SJCRH30 (cell line): ENCODE measurements at regions not wholly inside any gene's neighbourhood (a gene's known extent, or its start where the extent isn't known, plus 50 kb on each side); places are given as distances from the start of the nearest gene placed in this dataset.

Experiments
- DNase-seq, 2 experiments: peaks; one replicate each; pipeline ENCODE4 v3.0.0-alpha.2; 2015 to 2020
- H3K27ac ChIP-seq: fragments of 250-450 bp; sonication (Bioruptor Pico); 2 replicates; pipeline ENCODE4 v1.5.1; 2020; ENCODE audit warnings: mild to moderate bottlenecking, moderate library complexity
- H3K27me3 ChIP-seq: fragments of 250-450 bp; sonication (Bioruptor Pico); 2 replicates; pipeline ENCODE4 v1.5.1; 2020; ENCODE audit warnings: mild to moderate bottlenecking, moderate library complexity
- H3K36me3 ChIP-seq: fragments of 250-450 bp; sonication (Bioruptor Pico); 2 replicates; pipeline ENCODE4 v1.5.1; 2020; ENCODE audit warnings: mild to moderate bottlenecking, moderate library complexity
- H3K4me1 ChIP-seq: fragments of 250-450 bp; sonication (Bioruptor Pico); 2 replicates; pipeline ENCODE4 v1.5.1; 2020; ENCODE audit warnings: mild to moderate bottlenecking, moderate library complexity
- H3K4me3 ChIP-seq: fragments of 250-450 bp; sonication (Bioruptor Pico); 2 replicates; pipeline ENCODE4 v1.5.1; 2020; ENCODE audit warnings: mild to moderate bottlenecking, moderate library complexity
- H3K9me3 ChIP-seq: fragments of 250-450 bp; sonication (Bioruptor Pico); replicated peaks from 2 replicates; pipeline ENCODE4 v1.5.1; 2020; ENCODE audit warnings: mild to moderate bottlenecking, moderate library complexity

GRCh38 chr6:90403489-90404381 is 107.1 kb upstream of the BACH2 start:
- Histone ChIP-seq H3K36me3 (no peaks in the 10 kb centered on the region), H3K4me1 (peaks cover 25% of the 10 kb centered on the region), H3K27me3 (no peaks in the 10 kb centered on the region), H3K9me3 (no peaks in the 10 kb centered on the region), H3K27ac (peak overlapping the region; percentile 77), H3K4me3 (peak overlapping the region; percentile 33)
- peak; percentile 84 to 90 for DNase-seq

GRCh38 chr6:90402831-90403192 is 106.2 kb upstream of the BACH2 start:
- Histone ChIP-seq H3K4me3 (no peak overlapping the region), H3K9me3 (no peaks in the 10 kb centered on the region), H3K36me3 (no peaks in the 10 kb centered on the region), H3K4me1 (peaks cover 25% of the 10 kb centered on the region), H3K27ac (no peak overlapping the region; the same call in 1 of the 2 replicates), H3K27me3 (no peaks in the 10 kb centered on the region)
- DNase-seq: no peak

- Histone ChIP-seq H3K27ac (no peak overlapping the region), H3K27me3 (no peaks in the 10 kb centered on the region; the same call in 1 of the 2 replicates), H3K9me3 (no peaks in the 10 kb centered on the region), H3K36me3 (no peaks in the 10 kb centered on the region), H3K4me3 (no peak overlapping the region), H3K4me1 (peaks cover 25% of the 10 kb centered on the region)
- DNase-seq: no peak
Observed at GRCh38 chr6:90401933-90402830, 105.5 kb upstream of the BACH2 start.

GRCh38 chr6:90399970-90400369 is 103.3 kb upstream of the BACH2 start:
- H3K27me3 ChIP-seq: no peaks in the 10 kb centered on the region; the same call in 1 of the 2 replicates
- H3K4me3 ChIP-seq: no peak overlapping the region
- H3K27ac ChIP-seq: no peak overlapping the region
- DNase-seq: no peak
- H3K36me3 ChIP-seq: no peaks in the 10 kb centered on the region
- H3K9me3 ChIP-seq: no peaks in the 10 kb centered on the region
- H3K4me1 ChIP-seq: peaks cover 25% of the 10 kb centered on the region

- Histone ChIP-seq H3K9me3 (no peaks in the 10 kb centered on the region), H3K36me3 (no peaks in the 10 kb centered on the region), H3K4me1 (peaks cover 9% of the 10 kb centered on the region), H3K27ac (no peak overlapping the region), H3K27me3 (no peaks in the 10 kb centered on the region; the same call in 1 of the 2 replicates), H3K4me3 (no peak overlapping the region)
- DNase-seq: no peak
Observed at GRCh38 chr6:90397929-90398674, 101.5 kb upstream of the BACH2 start.

- no peaks in the 10 kb centered on the region for H3K9me3 ChIP-seq
Observed at GRCh38 chr6:90397047-90397446, 100.4 kb upstream of the BACH2 start.

GRCh38 chr6:90393232-90393884 is 96.7 kb upstream of the BACH2 start:
- H3K27me3 ChIP-seq: no peaks in the 10 kb centered on the region; the same call in 1 of the 2 replicates
- H3K4me1 ChIP-seq: no peaks in the 10 kb centered on the region
- no peaks in the 10 kb centered on the region for H3K9me3 ChIP-seq
- H3K4me3 ChIP-seq: no peak overlapping the region
- H3K27ac ChIP-seq: no peak overlapping the region
- peak; percentile 56 to 79 for DNase-seq
- no peaks in the 10 kb centered on the region for H3K36me3 ChIP-seq

More at GRCh38 chr6:90397047-90397446, 100.4 kb upstream of the BACH2 start:
- H3K36me3 ChIP-seq: no peaks in the 10 kb centered on the region
- H3K27ac ChIP-seq: no peak overlapping the region
- H3K4me3 ChIP-seq: no peak overlapping the region
- peaks cover under 1% of the 10 kb centered on the region; the same call in 1 of the 2 replicates for H3K4me1 ChIP-seq
- no peaks in the 10 kb centered on the region; the same call in 1 of the 2 replicates for H3K27me3 ChIP-seq
- DNase-seq: no peak

GRCh38 chr6:90390379-90390778 is 93.7 kb upstream of the BACH2 start:
- H3K9me3 ChIP-seq: no peaks in the 10 kb centered on the region
- no peak overlapping the region for H3K27ac ChIP-seq
- H3K4me3 ChIP-seq: no peak overlapping the region
- no peak for DNase-seq
- H3K4me1 ChIP-seq: no peaks in the 10 kb centered on the region
- H3K27me3 ChIP-seq: no peaks in the 10 kb centered on the region
- no peaks in the 10 kb centered on the region for H3K36me3 ChIP-seq

GRCh38 chr6:90388395-90388794 is 91.8 kb upstream of the BACH2 start:
- H3K4me3 ChIP-seq: no peak overlapping the region
- no peaks in the 10 kb centered on the region for H3K27me3 ChIP-seq
- H3K9me3 ChIP-seq: no peaks in the 10 kb centered on the region
- H3K36me3 ChIP-seq: no peaks in the 10 kb centered on the region
- H3K4me1 ChIP-seq: no peaks in the 10 kb centered on the region
- no peak overlapping the region for H3K27ac ChIP-seq
- no peak for DNase-seq

GRCh38 chr6:90387826-90388225 is 91.2 kb upstream of the BACH2 start:
- no peak overlapping the region for H3K27ac ChIP-seq
- no peak overlapping the region for H3K4me3 ChIP-seq
- H3K36me3 ChIP-seq: no peaks in the 10 kb centered on the region
- DNase-seq: no peak
- H3K9me3 ChIP-seq: no peaks in the 10 kb centered on the region
- no peaks in the 10 kb centered on the region for H3K27me3 ChIP-seq
- no peaks in the 10 kb centered on the region for H3K4me1 ChIP-seq

- Histone ChIP-seq H3K36me3 (no peaks in the 10 kb centered on the region), H3K27me3 (no peaks in the 10 kb centered on the region), H3K4me1 (no peaks in the 10 kb centered on the region), H3K9me3 (no peaks in the 10 kb centered on the region), H3K4me3 (no peak overlapping the region), H3K27ac (no peak overlapping the region)
- no peak for DNase-seq
Observed at GRCh38 chr6:90387383-90387775, 90.7 kb upstream of the BACH2 start.

GRCh38 chr6:90386399-90387382 is 90.0 kb upstream of the BACH2 start:
- no peak for DNase-seq
- Histone ChIP-seq H3K27me3 (no peaks in the 10 kb centered on the region), H3K9me3 (no peaks in the 10 kb centered on the region), H3K36me3 (no peaks in the 10 kb centered on the region), H3K27ac (no peak overlapping the region), H3K4me1 (no peaks in the 10 kb centered on the region), H3K4me3 (no peak overlapping the region)

GRCh38 chr6:90385759-90386313 is 89.2 kb upstream of the BACH2 start:
- DNase-seq: no peak
- Histone ChIP-seq H3K27ac (no peak overlapping the region), H3K27me3 (no peaks in the 10 kb centered on the region), H3K9me3 (no peaks in the 10 kb centered on the region), H3K4me3 (no peak overlapping the region), H3K4me1 (no peaks in the 10 kb centered on the region), H3K36me3 (no peaks in the 10 kb centered on the region)
